Fibroblast of lung (primary cell): ENCODE measurements at regions not wholly inside any gene's neighbourhood (a gene's known extent, or its start where the extent isn't known, plus 50 kb on each side); places are given as distances from the start of the nearest gene placed in this dataset.

Experiments
- DNase-seq, 2 donors: peaks; one replicate each; pipeline versions ENCODE4 v3.0.0 to v3.0.0-alpha.2; 2010; ENCODE audit warnings: low read depth in 2 of 2
- H2AFZ ChIP-seq: 2 replicates; pipeline ENCODE4 v1.5.1; 2012; ENCODE audit warnings: low read length, control low read depth, inconsistent platforms
- H3K27ac ChIP-seq: 2 replicates; pipeline ENCODE4 v1.5.1; 2011; ENCODE audit warnings: low read length, control low read depth; ENCODE audit not compliant: insufficient read depth
- H3K27me3 ChIP-seq: 2 replicates; pipeline ENCODE4 v1.5.1; 2011; ENCODE audit warnings: mild to moderate bottlenecking, low read length; ENCODE audit not compliant: control insufficient read depth, insufficient read depth
- H3K36me3 ChIP-seq: 2 replicates; pipeline ENCODE4 v1.5.1; 2011; ENCODE audit warnings: low read length; ENCODE audit not compliant: control insufficient read depth, insufficient read depth
- H3K4me1 ChIP-seq: 2 replicates; pipeline ENCODE4 v1.5.1; 2011; ENCODE audit warnings: low read length; ENCODE audit not compliant: control insufficient read depth, insufficient read depth; ENCODE audit errors: extremely low read depth
- H3K4me2 ChIP-seq: 2 replicates; pipeline ENCODE4 v1.5.1; 2011; ENCODE audit warnings: low read length, control low read depth; ENCODE audit not compliant: insufficient read depth; ENCODE audit errors: extremely low read depth
- H3K4me3 ChIP-seq, 4 experiments: fragments of 200-600 bp in 1 of 4; sonication (generic) in 1 of 4; replicated peaks in 1 of 4; 2 replicates each; pipeline ENCODE4 v1.5.1; 2011 to 2016; ENCODE audit warnings: low read length in 4 of 4, low read depth in 3 of 4, mild to moderate bottlenecking in 3 of 4, control low read depth in 2 of 4, inconsistent platforms in 1 of 4, mixed read lengths in 1 of 4; ENCODE audit not compliant: insufficient read depth in 1 of 4; ENCODE audit errors: control extremely low read depth in 1 of 4
- H3K79me2 ChIP-seq: 2 replicates; pipeline ENCODE4 v1.5.1; 2012; ENCODE audit warnings: mild to moderate bottlenecking, low read length, inconsistent platforms; ENCODE audit not compliant: control insufficient read depth, insufficient read depth
- H3K9ac ChIP-seq: 2 replicates; pipeline ENCODE4 v1.5.1; 2011; ENCODE audit warnings: mild to moderate bottlenecking, low read length, control low read depth; ENCODE audit not compliant: insufficient read depth
- H3K9me3 ChIP-seq: 2 replicates; pipeline ENCODE4 v1.5.1; 2012; ENCODE audit warnings: low read depth, low read length; ENCODE audit not compliant: control insufficient read depth, insufficient read depth
- H4K20me1 ChIP-seq: 2 replicates; pipeline ENCODE4 v1.5.1; 2011; ENCODE audit warnings: low read length; ENCODE audit not compliant: control insufficient read depth, insufficient read depth; ENCODE audit errors: extremely low read depth
- CTCF ChIP-seq, 2 donors: IDR thresholded peaks in 1 of 2; conservative IDR thresholded peaks in 1 of 2; 1 replicate in 1 of 2; 2 replicates in 1 of 2; pipeline ENCODE4 v1.5.1; 2011 to 2012; ENCODE audit warnings: low read length in 2 of 2, control low read depth in 1 of 2, inconsistent platforms in 1 of 2, low read depth in 1 of 2, mild to moderate bottlenecking in 1 of 2
- EZH2 ChIP-seq: IDR thresholded peaks from 2 replicates; pipeline ENCODE4 v1.5.1; 2012; ENCODE audit warnings: low read length, control low read depth, mild to moderate bottlenecking; ENCODE audit errors: missing control alignments

- Histone ChIP-seq H3K27ac (no peak overlapping the region), H2AFZ (no peak overlapping the region), H3K79me2 (no peaks in the 10 kb centered on the region), H4K20me1 (no peaks in the 10 kb centered on the region), H3K4me2 (no peak overlapping the region), H3K4me3 (no peak overlapping the region), H3K9ac (no peak overlapping the region), H3K9me3 (no peaks in the 10 kb centered on the region), H3K27me3 (no peaks in the 10 kb centered on the region), H3K36me3 (no peaks in the 10 kb centered on the region), H3K4me1 (no peaks in the 10 kb centered on the region)
- no peak for DNase-seq
- TF ChIP-seq EZH2 (no peak), CTCF (conservative IDR thresholded peaks at IDR 0.05 in 1 of 2, IDR thresholded peaks at IDR 0.05 in 1 of 2; ENCODE audit: low read depth in 1 of 2, low read length in 2 of 2) (no peak)
Measured at GRCh38 chr3:127444761-127445160, 145.8 kb downstream of the TPRA1 start.

- no peak overlapping the region for H2AFZ ChIP-seq
Measured at GRCh38 chr3:127443581-127444375, 146.8 kb downstream of the TPRA1 start.

GRCh38 chr3:127442506-127442905 lies 148.0 kb downstream of the TPRA1 start:
- Histone ChIP-seq H3K36me3 (no peaks in the 10 kb centered on the region), H3K27ac (no peak overlapping the region), H3K9ac (no peak overlapping the region), H3K9me3 (no peaks in the 10 kb centered on the region), H3K79me2 (no peaks in the 10 kb centered on the region), H3K4me1 (no peaks in the 10 kb centered on the region), H4K20me1 (no peaks in the 10 kb centered on the region), H3K27me3 (no peaks in the 10 kb centered on the region), H3K4me3 (no peak overlapping the region), H2AFZ (no peak overlapping the region), H3K4me2 (no peak overlapping the region)
- DNase-seq = no peak
- TF ChIP-seq CTCF (conservative IDR thresholded peaks at IDR 0.05 in 1 of 2, IDR thresholded peaks at IDR 0.05 in 1 of 2; ENCODE audit: low read depth in 1 of 2, low read length in 2 of 2) = no peak
- no peak for TF ChIP-seq EZH2

More at GRCh38 chr3:127443581-127444375, 146.8 kb downstream of the TPRA1 start:
- Histone ChIP-seq H3K4me3 (no peak overlapping the region), H3K9ac (no peak overlapping the region), H4K20me1 (no peaks in the 10 kb centered on the region), H3K27ac (no peak overlapping the region), H3K27me3 (no peaks in the 10 kb centered on the region), H3K36me3 (no peaks in the 10 kb centered on the region), H3K4me1 (no peaks in the 10 kb centered on the region), H3K79me2 (no peaks in the 10 kb centered on the region), H3K4me2 (no peak overlapping the region), H3K9me3 (no peaks in the 10 kb centered on the region)
- TF ChIP-seq EZH2 (no peak), CTCF (conservative IDR thresholded peaks at IDR 0.05 in 1 of 2, IDR thresholded peaks at IDR 0.05 in 1 of 2; ENCODE audit: low read depth in 1 of 2, low read length in 2 of 2) (no peak)
- DNase-seq = no peak
